Renal pelvis (tissue), 1 donor: ENCODE measurements at regions not wholly inside any gene's neighbourhood (a gene's known extent, or its start where the extent isn't known, plus 50 kb on each side); places are given as distances from the start of the nearest gene placed in this dataset.

Experiments
- DNase-seq: peaks from one replicate; pipeline ENCODE4 v3.0.0-alpha.2; 2013

- no peak for DNase-seq
Measured at GRCh38 chr4:162352580-162353107, 188.8 kb upstream of the FSTL5 start.

GRCh38 chr4:162350331-162350730 lies 186.5 kb upstream of the FSTL5 start:
- DNase-seq: no peak

- no peak for DNase-seq
Measured at GRCh38 chr4:162349395-162349794, 185.6 kb upstream of the FSTL5 start.

- no peak for DNase-seq
Measured at GRCh38 chr4:162347842-162348213, 184.0 kb upstream of the FSTL5 start.

- no peak for DNase-seq
Measured at GRCh38 chr4:162347156-162347841, 183.5 kb upstream of the FSTL5 start.

- DNase-seq: no peak
Measured at GRCh38 chr4:162343967-162344366, 180.2 kb upstream of the FSTL5 start.

GRCh38 chr4:162341533-162341932 lies 177.7 kb upstream of the FSTL5 start:
- DNase-seq: no peak

- no peak for DNase-seq
Measured at GRCh38 chr4:162323919-162324318, 160.1 kb upstream of the FSTL5 start.

GRCh38 chr4:162322054-162322453 lies 158.3 kb upstream of the FSTL5 start:
- DNase-seq: no peak

- no peak for DNase-seq
Measured at GRCh38 chr4:162285753-162286152, 122.0 kb upstream of the FSTL5 start.

- no peak for DNase-seq
Measured at GRCh38 chr4:162282684-162283083, 118.9 kb upstream of the FSTL5 start.

GRCh38 chr4:162274354-162274753 lies 110.6 kb upstream of the FSTL5 start:
- DNase-seq: no peak

- no peak for DNase-seq
Measured at GRCh38 chr4:162272215-162272614, 108.4 kb upstream of the FSTL5 start.

GRCh38 chr4:162268911-162269310 lies 105.1 kb upstream of the FSTL5 start:
- DNase-seq: no peak

- DNase-seq: no peak
Measured at GRCh38 chr4:162265802-162266201, 102.0 kb upstream of the FSTL5 start.

- no peak for DNase-seq
Measured at GRCh38 chr4:162245051-162245450, 81.3 kb upstream of the FSTL5 start.

- no peak for DNase-seq
Measured at GRCh38 chr4:162241857-162242256, 78.1 kb upstream of the FSTL5 start.

- no peak for DNase-seq
Measured at GRCh38 chr4:162239992-162240769, 76.4 kb upstream of the FSTL5 start.

- no peak for DNase-seq
Measured at GRCh38 chr4:162237676-162238075, 73.9 kb upstream of the FSTL5 start.

- DNase-seq: no peak
Measured at GRCh38 chr4:162234595-162234994, 70.8 kb upstream of the FSTL5 start.

GRCh38 chr4:162232349-162232748 lies 68.5 kb upstream of the FSTL5 start:
- no peak for DNase-seq

- no peak for DNase-seq
Measured at GRCh38 chr4:162229670-162230069, 65.9 kb upstream of the FSTL5 start.

- DNase-seq: no peak
Measured at GRCh38 chr4:162221148-162221547, 57.3 kb upstream of the FSTL5 start.
